Effector memory CD8-positive, alpha-beta T cell (primary cell): ENCODE measurements at regions not wholly inside any gene's neighbourhood (a gene's known extent, or its start where the extent isn't known, plus 50 kb on each side); places are given as distances from the start of the nearest gene placed in this dataset.

Experiments
- ATAC-seq: fragments of 150-1000 bp; cut with Tn5 transposase; replicated peaks from 2 replicates; pipeline ENCODE4 v1.10.0; 2021; ENCODE audit warnings: mild to moderate bottlenecking, moderate library complexity
- DNase-seq, 3 experiments: peaks; one replicate each; pipeline ENCODE4 v3.0.0; 2021
- H3K27ac Mint-ChIP-seq, 2 donors: one replicate each; pipeline ENCODE4 v1.8.0; 2022; ENCODE audit warnings: mild to moderate bottlenecking in 2 of 2, mixed read lengths in 2 of 2, moderate library complexity in 2 of 2
- H3K27me3 Mint-ChIP-seq, 2 donors: one replicate each; pipeline ENCODE4 v1.8.0; 2022; ENCODE audit warnings: mixed read lengths in 2 of 2
- H3K36me3 Mint-ChIP-seq: one replicate; pipeline ENCODE4 v1.8.0; 2022; ENCODE audit warnings: mild to moderate bottlenecking, moderate library complexity, mixed read lengths; ENCODE audit not compliant: insufficient read depth
- H3K4me1 Mint-ChIP-seq, 2 donors: one replicate each; pipeline ENCODE4 v1.8.0; 2022; ENCODE audit warnings: low read depth in 2 of 2, mixed read lengths in 2 of 2
- H3K4me3 Mint-ChIP-seq, 2 donors: one replicate each; pipeline ENCODE4 v1.8.0; 2022; ENCODE audit warnings: mild to moderate bottlenecking in 2 of 2, mixed read lengths in 2 of 2, moderate library complexity in 2 of 2
- H3K9me3 Mint-ChIP-seq, 2 donors: one replicate each; pipeline ENCODE4 v1.8.0; 2022; ENCODE audit warnings: mixed read lengths in 2 of 2

DNA sequence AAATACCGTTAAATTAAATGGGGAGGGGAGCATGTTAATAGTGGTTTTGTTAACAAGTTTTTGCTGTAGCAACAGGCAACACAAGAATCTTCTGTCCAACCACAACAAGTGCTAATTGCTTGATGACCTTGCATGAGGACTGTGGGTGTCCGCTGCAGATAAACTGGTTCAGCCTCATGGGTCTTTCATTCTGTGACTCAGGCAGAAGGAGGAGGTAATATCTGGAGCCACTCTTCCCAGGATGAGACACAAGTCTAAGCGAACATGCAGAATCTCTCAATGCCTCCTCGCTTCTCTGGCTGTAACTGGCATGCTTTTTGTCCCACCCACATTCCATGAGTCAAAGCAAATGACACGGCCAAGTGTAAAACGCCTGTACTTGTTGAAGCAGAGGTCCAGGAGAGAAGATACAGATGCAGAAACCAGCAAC lies 56.6 kb upstream of the MYO16 start:
- Mint-ChIP-seq H3K4me3 (no peak overlapping the region), H3K4me1 (no peaks in the 10 kb centered on the region), H3K36me3 (no peaks in the 10 kb centered on the region), H3K9me3 (no peaks in the 10 kb centered on the region), H3K27ac (no peak overlapping the region), H3K27me3 (no peaks in the 10 kb centered on the region)
- DNase-seq (no peak), ATAC-seq (no peak)

DNA sequence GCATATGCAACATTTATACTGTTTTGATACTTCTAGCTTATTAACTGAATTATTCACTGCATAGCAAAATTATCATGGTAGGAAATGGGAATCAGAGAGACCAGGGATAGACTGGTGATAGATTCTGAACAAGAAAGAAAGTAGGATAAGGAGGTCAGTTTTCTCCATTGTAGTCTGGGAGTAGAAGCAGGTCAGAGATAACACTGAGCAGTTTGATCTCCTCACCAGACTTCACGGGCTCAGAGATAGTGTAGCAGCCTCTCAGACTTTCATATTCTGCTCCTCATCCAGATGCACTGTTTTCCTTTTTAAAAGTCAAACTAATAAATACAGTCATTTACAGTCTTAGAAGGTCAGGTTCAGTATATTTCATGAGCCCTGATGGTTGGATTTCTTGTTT lies 56.0 kb upstream of the MYO16 start:
- DNase-seq: no peak
- no peaks in the 10 kb centered on the region for H3K4me1 Mint-ChIP-seq
- H3K27me3 Mint-ChIP-seq: no peaks in the 10 kb centered on the region
- H3K9me3 Mint-ChIP-seq: peaks cover 0 to under 1% of the 10 kb centered on the region in 2 donors
- H3K27ac Mint-ChIP-seq: no peak overlapping the region
- no peaks in the 10 kb centered on the region for H3K36me3 Mint-ChIP-seq
- ATAC-seq: no peak
- no peak overlapping the region for H3K4me3 Mint-ChIP-seq

DNA sequence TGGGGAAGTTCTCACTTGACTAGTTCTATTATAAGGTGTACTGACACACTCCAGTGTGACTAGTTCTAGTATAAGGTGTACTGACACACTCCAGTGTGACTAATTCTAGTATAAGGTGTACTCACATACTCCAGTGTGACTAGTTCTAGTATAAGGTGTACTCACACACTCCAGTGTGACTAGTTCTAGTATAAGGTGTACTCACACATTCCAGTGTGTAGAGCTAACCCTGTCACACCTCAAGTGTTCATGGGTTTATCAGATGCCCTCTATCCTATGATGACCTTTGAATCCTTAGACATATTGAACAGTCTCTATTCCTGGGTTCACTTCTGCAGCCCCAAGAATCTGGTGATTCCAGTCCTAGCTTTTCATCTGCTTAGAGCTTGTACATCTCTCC lies 54.6 kb upstream of the MYO16 start:
- no peaks in the 10 kb centered on the region for H3K36me3 Mint-ChIP-seq
- ATAC-seq (no peak), DNase-seq (no peak)
- H3K27me3 Mint-ChIP-seq: no peaks in the 10 kb centered on the region
- no peak overlapping the region for H3K27ac Mint-ChIP-seq
- no peaks in the 10 kb centered on the region for H3K4me1 Mint-ChIP-seq
- H3K9me3 Mint-ChIP-seq: peaks cover 0 to 2% of the 10 kb centered on the region in 2 donors
- H3K4me3 Mint-ChIP-seq: no peak overlapping the region

DNA sequence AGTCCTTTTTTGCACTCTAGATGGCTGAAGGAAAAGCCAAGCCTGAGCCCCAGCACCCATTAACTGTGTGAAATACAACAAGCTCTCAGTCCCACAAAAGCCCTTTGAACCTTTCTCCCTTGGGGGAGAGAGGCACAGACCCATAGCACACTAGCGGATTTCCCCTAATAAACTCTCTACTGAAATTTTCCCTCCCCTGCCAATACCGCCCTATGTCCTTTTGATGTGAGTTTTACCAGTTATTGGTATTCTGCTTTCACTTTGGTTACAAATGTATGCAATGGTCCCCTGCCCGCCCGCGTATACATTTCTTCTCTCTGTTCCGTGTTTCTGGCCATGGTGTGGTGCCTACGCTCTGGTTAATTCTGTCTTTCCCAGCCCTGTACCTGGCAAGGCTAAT lies 54.0 kb upstream of the MYO16 start:
- ATAC-seq (no peak), DNase-seq (no peak)
- Mint-ChIP-seq H3K27ac (no peak overlapping the region), H3K36me3 (no peaks in the 10 kb centered on the region), H3K4me3 (no peak overlapping the region), H3K4me1 (no peaks in the 10 kb centered on the region), H3K9me3 (peaks cover 0 to 2% of the 10 kb centered on the region in 2 donors), H3K27me3 (no peaks in the 10 kb centered on the region)
